NCI-H446 treated with DMSO at 0.1 percent for 48 hours (cell line): ENCODE measurements at regions not wholly inside any gene's neighbourhood (a gene's known extent, or its start where the extent isn't known, plus 50 kb on each side); places are given as distances from the start of the nearest gene placed in this dataset.
"Not testable (repeated sequence)": the region's sequence is repeated elsewhere in the genome, so short reads cannot be mapped to it uniquely, and the experiment has no call there.

ENCODE experiments used
- DNase-seq: peaks from one replicate; lab custom pipeline; 2025; lab: John Stamatoyannopoulos, UW

- DNase-seq: no peak
Measured at GRCh38 chr20:29296256-29297230, 1960.9 kb upstream of the DEFB115 start.

GRCh38 chr20:29297411-29298270 is 1959.8 kb upstream of the DEFB115 start:
- no peak for DNase-seq

- DNase-seq: no peak
Measured at GRCh38 chr20:29298271-29298590, 1959.2 kb upstream of the DEFB115 start.

- DNase-seq: no peak
Measured at GRCh38 chr20:29298759-29299613, 1958.5 kb upstream of the DEFB115 start.

GRCh38 chr20:29299811-29300578 is 1957.5 kb upstream of the DEFB115 start:
- no peak for DNase-seq

GRCh38 chr20:29300579-29301551 is 1956.6 kb upstream of the DEFB115 start:
- no peak for DNase-seq

GRCh38 chr20:29301624-29302259 is 1955.7 kb upstream of the DEFB115 start:
- DNase-seq: no peak

- DNase-seq: no peak
Measured at GRCh38 chr20:29302979-29303644, 1954.4 kb upstream of the DEFB115 start.

GRCh38 chr20:29306390-29307072 is 1950.9 kb upstream of the DEFB115 start:
- no peak for DNase-seq

GRCh38 chr20:29307484-29307883 is 1950.0 kb upstream of the DEFB115 start:
- not testable (repeated sequence) for DNase-seq

GRCh38 chr20:29308956-29309355 is 1948.5 kb upstream of the DEFB115 start:
- not testable (repeated sequence) for DNase-seq

- not testable (repeated sequence) for DNase-seq
Measured at GRCh38 chr20:29309481-29309880, 1948.0 kb upstream of the DEFB115 start.

- DNase-seq: not testable (repeated sequence)
Measured at GRCh38 chr20:29311046-29311445, 1946.4 kb upstream of the DEFB115 start.

- DNase-seq: not testable (repeated sequence)
Measured at GRCh38 chr20:29312679-29313078, 1944.8 kb upstream of the DEFB115 start.

GRCh38 chr20:29313481-29313880 is 1944.0 kb upstream of the DEFB115 start:
- DNase-seq: no peak

- no peak for DNase-seq
Measured at GRCh38 chr20:29314294-29314693, 1943.2 kb upstream of the DEFB115 start.

- no peak for DNase-seq
Measured at GRCh38 chr20:29318871-29319461, 1938.5 kb upstream of the DEFB115 start.

GRCh38 chr20:29319725-29320124 is 1937.7 kb upstream of the DEFB115 start:
- DNase-seq: no peak
